ENCODE measurements at regions not wholly inside any gene's neighbourhood (a gene's known extent, or its start where the extent isn't known, plus 50 kb on each side); places are given as distances from the start of the nearest gene placed in this dataset.

- Mint-ChIP-seq H3K9me3 (ENCODE audit: low read depth) (peaks cover 6% of the 10 kb centered on the region), H3K4me3 (ENCODE audit: low read depth) (no peak overlapping the region), H3K36me3 (ENCODE audit: insufficient read depth) (no peaks in the 10 kb centered on the region), H3K4me1 (ENCODE audit: low read depth) (no peaks in the 10 kb centered on the region), H3K27ac (no peak overlapping the region), H3K27me3 (no peaks in the 10 kb centered on the region)
- no peak for TF ChIP-seq CTCF (IDR thresholded peaks at IDR 0.05; ENCODE audit: unreplicated experiment)
- no peak for DNase-seq (ENCODE audit: low spot score, unreplicated experiment)
Measured at GRCh38 chrX:122418758-122419157, 765.3 kb upstream of the GRIA3 start.

- DNase-seq (ENCODE audit: low spot score, unreplicated experiment), result no peak
Measured at GRCh38 chrX:122421434-122422121, 762.5 kb upstream of the GRIA3 start.

GRCh38 chrX:122422547-122422946 is 761.5 kb upstream of the GRIA3 start:
- TF ChIP-seq CTCF (IDR thresholded peaks at IDR 0.05; ENCODE audit: unreplicated experiment), result no peak
- Mint-ChIP-seq H3K36me3 (ENCODE audit: insufficient read depth) (no peaks in the 10 kb centered on the region), H3K4me1 (ENCODE audit: low read depth) (no peaks in the 10 kb centered on the region), H3K27me3 (no peaks in the 10 kb centered on the region), H3K27ac (no peak overlapping the region), H3K4me3 (ENCODE audit: low read depth) (no peak overlapping the region), H3K9me3 (ENCODE audit: low read depth) (peaks cover 21% of the 10 kb centered on the region)
- DNase-seq (ENCODE audit: low spot score, unreplicated experiment), result no peak

More at GRCh38 chrX:122421434-122422121, 762.5 kb upstream of the GRIA3 start:
- Mint-ChIP-seq H3K9me3 (ENCODE audit: low read depth) (peaks cover 18% of the 10 kb centered on the region), H3K4me3 (ENCODE audit: low read depth) (no peak overlapping the region), H3K27me3 (no peaks in the 10 kb centered on the region), H3K36me3 (ENCODE audit: insufficient read depth) (no peaks in the 10 kb centered on the region), H3K4me1 (ENCODE audit: low read depth) (no peaks in the 10 kb centered on the region), H3K27ac (no peak overlapping the region)
- TF ChIP-seq CTCF (IDR thresholded peaks at IDR 0.05; ENCODE audit: unreplicated experiment), result no peak

GRCh38 chrX:122434942-122435341 is 749.1 kb upstream of the GRIA3 start:
- DNase-seq (ENCODE audit: low spot score, unreplicated experiment), result no peak
- Mint-ChIP-seq H3K9me3 (ENCODE audit: low read depth) (peaks cover 49% of the 10 kb centered on the region), H3K4me1 (ENCODE audit: low read depth) (no peaks in the 10 kb centered on the region), H3K36me3 (ENCODE audit: insufficient read depth) (no peaks in the 10 kb centered on the region), H3K27me3 (no peaks in the 10 kb centered on the region), H3K4me3 (ENCODE audit: low read depth) (no peak overlapping the region), H3K27ac (no peak overlapping the region)
- no peak for TF ChIP-seq CTCF (IDR thresholded peaks at IDR 0.05; ENCODE audit: unreplicated experiment)

GRCh38 chrX:122439831-122440230 is 744.2 kb upstream of the GRIA3 start:
- Mint-ChIP-seq H3K36me3 (ENCODE audit: insufficient read depth) (no peaks in the 10 kb centered on the region), H3K27ac (no peak overlapping the region), H3K27me3 (no peaks in the 10 kb centered on the region), H3K4me1 (ENCODE audit: low read depth) (no peaks in the 10 kb centered on the region), H3K9me3 (ENCODE audit: low read depth) (peaks cover 33% of the 10 kb centered on the region), H3K4me3 (ENCODE audit: low read depth) (no peak overlapping the region)
- TF ChIP-seq CTCF (IDR thresholded peaks at IDR 0.05; ENCODE audit: unreplicated experiment), result no peak
- no peak for DNase-seq (ENCODE audit: low spot score, unreplicated experiment)

All from progenitor cell of endocrine pancreas (in vitro differentiated cells).